Peyer's patch (tissue), 4 donors: ENCODE measurements at regions not wholly inside any gene's neighbourhood (a gene's known extent, or its start where the extent isn't known, plus 50 kb on each side); places are given as distances from the start of the nearest gene placed in this dataset.

Experiments used
- CTCF ChIP-seq, 6 experiments: fragments of 450-650 bp in 4 of 6; fragments of 200-600 bp in 2 of 6; sonication (generic) in 1 of 6; IDR thresholded peaks; one replicate each; pipeline ENCODE4 v1.5.1; 2017 to 2019; ENCODE audit warnings: antibody characterized with exemption in 6 of 6, mild to moderate bottlenecking in 3 of 6, moderate library complexity in 1 of 6
- POLR2A ChIP-seq, 2 donors: fragments of 450-650 bp; IDR thresholded peaks; one replicate each; pipeline ENCODE4 v1.5.1; 2017; ENCODE audit warnings: antibody characterized with exemption in 2 of 2, mild to moderate bottlenecking in 2 of 2, moderate library complexity in 2 of 2

GRCh38 chr4:181323061-181323460 is 920.1 kb upstream of the TENM3 start:
- TF ChIP-seq CTCF (IDR thresholded peaks at IDR 0.05) (no peak), POLR2A (IDR thresholded peaks at IDR 0.05) (no peak)
